DND-41 (cell line): ENCODE measurements at regions not wholly inside any gene's neighbourhood (a gene's known extent, or its start where the extent isn't known, plus 50 kb on each side); places are given as distances from the start of the nearest gene placed in this dataset.

ENCODE experiments used
- ATAC-seq: fragments of 200-7000 bp; cut with Tn5 transposase; 3 replicates; pipeline ENCODE4 v1.9.1; 2021; ENCODE audit warnings: low read depth; ENCODE audit not compliant: insufficient read depth
- DNase-seq: peaks from one replicate; pipeline ENCODE4 v3.0.0-alpha.2; 2020
- H2AFZ ChIP-seq: 2 replicates; pipeline ENCODE4 v1.6.0; 2012; ENCODE audit warnings: low read depth, low read length
- H3K27ac ChIP-seq: 2 replicates; pipeline ENCODE4 v1.5.1; 2012; ENCODE audit warnings: low read length, inconsistent platforms
- H3K27me3 ChIP-seq: fragments of 200-600 bp; sonication (generic); 2 replicates; pipeline ENCODE4 v1.6.0; 2012; ENCODE audit warnings: low read length, mild to moderate bottlenecking, inconsistent platforms; ENCODE audit not compliant: insufficient read depth, poor library complexity
- H3K36me3 ChIP-seq: 2 replicates; pipeline ENCODE4 v1.5.1; 2012; ENCODE audit warnings: low read length, inconsistent platforms; ENCODE audit not compliant: insufficient read depth
- H3K4me1 ChIP-seq: 2 replicates; pipeline ENCODE4 v1.5.1; 2012; ENCODE audit warnings: mild to moderate bottlenecking, low read length; ENCODE audit not compliant: insufficient read depth
- H3K4me2 ChIP-seq: 2 replicates; pipeline ENCODE4 v1.6.0; 2012; ENCODE audit warnings: mild to moderate bottlenecking, moderate library complexity, low read length, inconsistent platforms; ENCODE audit not compliant: insufficient read depth
- H3K4me3 ChIP-seq, 2 experiments: fragments of 200-600 bp in 1 of 2; shearing (Covaris generic) in 1 of 2; 2 replicates each; pipeline ENCODE4 v1.5.1; 2012 to 2016; ENCODE audit warnings: inconsistent platforms in 2 of 2, low read length in 2 of 2, mild to moderate bottlenecking in 2 of 2, low read depth in 1 of 2, moderate library complexity in 1 of 2
- H3K79me2 ChIP-seq: 2 replicates; pipeline ENCODE4 v1.6.0; 2012; ENCODE audit warnings: low read length, inconsistent platforms; ENCODE audit not compliant: insufficient read depth
- H3K9ac ChIP-seq: 2 replicates; pipeline ENCODE4 v1.6.0; 2012; ENCODE audit warnings: low read depth, mild to moderate bottlenecking, inconsistent platforms, low read length, moderate library complexity
- H3K9me3 ChIP-seq: 2 replicates; pipeline ENCODE4 v1.5.1; 2012; ENCODE audit warnings: low read length, moderate library complexity, mild to moderate bottlenecking, inconsistent platforms; ENCODE audit not compliant: insufficient read depth, severe bottlenecking
- H4K20me1 ChIP-seq: 2 replicates; pipeline ENCODE4 v1.6.0; 2012; ENCODE audit warnings: low read length; ENCODE audit not compliant: insufficient read depth
- EZH2 ChIP-seq: IDR thresholded peaks from 3 replicates; pipeline ENCODE4 v1.6.1; 2012; ENCODE audit warnings: borderline replicate concordance, low read depth, mild to moderate bottlenecking, moderate library complexity, low read length, inconsistent platforms; ENCODE audit not compliant: severe bottlenecking
- TF ChIP-seq, protein P1 (sequence below): IDR thresholded peaks from 2 replicates; pipeline ENCODE4 v1.5.1; 2012; ENCODE audit warnings: borderline replicate concordance, low read length, moderate library complexity, mild to moderate bottlenecking; ENCODE audit not compliant: poor library complexity, severe bottlenecking; ENCODE audit errors: extremely low read depth

DNA sequence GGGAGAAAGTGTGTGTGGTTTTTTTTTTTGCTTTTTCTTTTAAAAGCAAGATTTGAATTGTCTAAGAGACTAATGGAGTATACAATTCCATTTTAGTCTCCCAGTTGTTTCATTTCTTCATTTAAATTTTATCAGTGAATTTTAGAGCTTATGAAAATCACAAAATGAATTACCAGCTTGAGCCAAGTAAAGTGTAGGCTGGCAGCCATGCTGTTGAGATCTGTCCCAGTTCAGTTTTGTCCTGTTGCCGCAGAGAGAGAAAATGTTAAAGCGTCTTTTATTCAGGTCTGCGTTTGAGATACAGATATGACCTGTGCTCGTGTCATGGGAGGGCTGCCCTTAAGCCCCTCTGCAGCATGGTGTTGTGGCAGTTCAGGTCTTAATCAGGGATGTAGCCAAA lies 256.5 kb downstream of the IPO8 start:
- H3K9ac ChIP-seq: no peak overlapping the region

DNA sequence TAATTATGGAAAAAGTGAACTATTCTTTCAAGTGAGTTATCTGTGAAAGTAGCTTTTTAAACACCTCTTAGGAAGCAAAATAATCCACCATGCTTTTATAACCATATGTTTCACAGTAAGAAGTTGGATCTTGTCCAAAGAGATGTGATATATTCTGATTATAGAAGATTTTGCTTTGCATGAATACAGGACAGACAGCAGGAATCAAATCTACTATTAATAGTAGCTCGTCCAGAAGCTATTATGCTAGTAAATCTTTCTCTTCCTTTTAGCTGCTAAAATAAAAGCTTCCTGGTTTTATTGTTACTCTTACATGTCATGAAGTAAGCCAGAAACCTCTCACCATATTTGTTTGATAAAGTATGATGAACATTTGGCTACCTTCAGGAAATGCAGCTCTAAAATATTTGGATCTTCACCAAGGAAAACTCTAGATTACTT lies 257.0 kb downstream of the IPO8 start:
- DNase-seq (no peak), ATAC-seq (no peak)
- TF ChIP-seq EZH2: no peak
- TF ChIP-seq, protein P1, sequence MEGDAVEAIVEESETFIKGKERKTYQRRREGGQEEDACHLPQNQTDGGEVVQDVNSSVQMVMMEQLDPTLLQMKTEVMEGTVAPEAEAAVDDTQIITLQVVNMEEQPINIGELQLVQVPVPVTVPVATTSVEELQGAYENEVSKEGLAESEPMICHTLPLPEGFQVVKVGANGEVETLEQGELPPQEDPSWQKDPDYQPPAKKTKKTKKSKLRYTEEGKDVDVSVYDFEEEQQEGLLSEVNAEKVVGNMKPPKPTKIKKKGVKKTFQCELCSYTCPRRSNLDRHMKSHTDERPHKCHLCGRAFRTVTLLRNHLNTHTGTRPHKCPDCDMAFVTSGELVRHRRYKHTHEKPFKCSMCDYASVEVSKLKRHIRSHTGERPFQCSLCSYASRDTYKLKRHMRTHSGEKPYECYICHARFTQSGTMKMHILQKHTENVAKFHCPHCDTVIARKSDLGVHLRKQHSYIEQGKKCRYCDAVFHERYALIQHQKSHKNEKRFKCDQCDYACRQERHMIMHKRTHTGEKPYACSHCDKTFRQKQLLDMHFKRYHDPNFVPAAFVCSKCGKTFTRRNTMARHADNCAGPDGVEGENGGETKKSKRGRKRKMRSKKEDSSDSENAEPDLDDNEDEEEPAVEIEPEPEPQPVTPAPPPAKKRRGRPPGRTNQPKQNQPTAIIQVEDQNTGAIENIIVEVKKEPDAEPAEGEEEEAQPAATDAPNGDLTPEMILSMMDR: no peak
- Histone ChIP-seq H2AFZ (no peak overlapping the region), H3K27ac (no peak overlapping the region), H3K9me3 (no peaks in the 10 kb centered on the region), H3K27me3 (no peaks in the 10 kb centered on the region), H3K9ac (no peak overlapping the region), H3K4me2 (no peak overlapping the region), H3K4me3 (no peak overlapping the region), H4K20me1 (no peaks in the 10 kb centered on the region), H3K4me1 (no peaks in the 10 kb centered on the region), H3K36me3 (no peaks in the 10 kb centered on the region), H3K79me2 (no peaks in the 10 kb centered on the region)

More for the DNA sequence above, 256.5 kb downstream of the IPO8 start:
- no peaks in the 10 kb centered on the region for H3K36me3 ChIP-seq
- no peaks in the 10 kb centered on the region for H4K20me1 ChIP-seq
- H3K9me3 ChIP-seq: no peaks in the 10 kb centered on the region
- ATAC-seq: no peak
- no peak overlapping the region for H3K4me2 ChIP-seq
- no peaks in the 10 kb centered on the region for H3K4me1 ChIP-seq
- H2AFZ ChIP-seq: no peak overlapping the region
- H3K4me3 ChIP-seq: no peak overlapping the region
- no peak overlapping the region for H3K27ac ChIP-seq
- TF ChIP-seq, protein P1: no peak
- TF ChIP-seq EZH2: no peak
- H3K79me2 ChIP-seq: no peaks in the 10 kb centered on the region
- no peak for DNase-seq
- H3K27me3 ChIP-seq: no peaks in the 10 kb centered on the region

DNA sequence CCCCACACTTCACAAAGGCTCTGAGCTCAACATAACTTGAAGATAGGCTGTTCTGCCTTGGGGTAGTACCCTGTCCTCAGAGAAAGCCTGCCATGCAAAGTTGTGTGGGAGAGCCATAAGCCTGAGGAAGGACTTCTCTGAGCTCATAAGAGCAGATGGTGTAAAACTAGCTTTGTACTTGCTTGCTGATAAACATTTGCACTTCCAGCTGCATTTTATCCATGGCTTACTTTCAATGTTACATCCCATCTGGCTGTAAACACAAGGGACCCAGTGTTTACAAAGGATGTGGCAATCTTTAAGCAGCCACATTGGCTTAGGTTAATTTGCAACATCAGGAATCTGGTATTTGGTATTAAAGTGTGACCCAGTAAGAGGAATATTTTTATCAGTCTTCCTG lies 258.1 kb downstream of the IPO8 start:
- no peak for DNase-seq
- TF ChIP-seq EZH2: no peak
- TF ChIP-seq, protein P1: no peak
- Histone ChIP-seq H3K4me3 (no peak overlapping the region), H3K79me2 (no peaks in the 10 kb centered on the region), H3K27ac (no peak overlapping the region), H2AFZ (no peak overlapping the region), H3K27me3 (no peaks in the 10 kb centered on the region), H4K20me1 (no peaks in the 10 kb centered on the region), H3K9me3 (no peaks in the 10 kb centered on the region), H3K4me1 (no peaks in the 10 kb centered on the region), H3K4me2 (no peak overlapping the region), H3K9ac (no peak overlapping the region), H3K36me3 (no peaks in the 10 kb centered on the region)
- no peak for ATAC-seq

DNA sequence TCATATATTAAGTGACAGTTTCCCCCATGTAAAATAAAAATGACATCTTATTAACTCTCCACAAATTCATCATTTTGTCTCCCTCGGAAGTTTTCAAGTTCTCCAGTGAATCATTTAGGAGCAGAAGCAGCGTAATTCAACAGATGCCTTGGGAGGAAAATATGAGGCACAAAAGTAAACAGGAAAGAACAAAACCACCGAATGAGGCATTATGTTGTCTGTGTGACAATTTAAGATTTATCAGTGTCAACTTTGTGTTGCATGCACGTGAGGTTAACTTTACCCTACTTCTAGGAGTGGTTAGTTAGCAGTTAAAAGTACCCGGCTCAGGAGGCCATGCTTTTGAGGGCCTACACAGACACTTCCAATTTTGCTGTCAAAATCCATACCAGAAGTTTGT lies 258.6 kb downstream of the IPO8 start:
- ATAC-seq (no peak), DNase-seq (no peak)
- TF ChIP-seq EZH2: no peak
- TF ChIP-seq, protein P1: no peak
- Histone ChIP-seq H3K79me2 (no peaks in the 10 kb centered on the region), H4K20me1 (no peaks in the 10 kb centered on the region), H3K27me3 (no peaks in the 10 kb centered on the region), H3K4me1 (no peaks in the 10 kb centered on the region), H3K27ac (no peak overlapping the region), H2AFZ (no peak overlapping the region), H3K9ac (no peak overlapping the region), H3K4me2 (no peak overlapping the region), H3K9me3 (no peaks in the 10 kb centered on the region), H3K4me3 (no peak overlapping the region), H3K36me3 (no peaks in the 10 kb centered on the region)
